SK-N-SH treated with all-trans-retinoic acid at 6 μM for 48 hours (cell line): ENCODE measurements at regions not wholly inside any gene's neighbourhood (a gene's known extent, or its start where the extent isn't known, plus 50 kb on each side); places are given as distances from the start of the nearest gene placed in this dataset.

Source experiments
- ATAC-seq: fragments of 200-7000 bp; cut with Tn5 transposase; 3 replicates; pipeline ENCODE4 v1.9.1; 2020; ENCODE audit warnings: mild to moderate bottlenecking, moderate library complexity
- ARNTL ChIP-seq: fragments of 450-650 bp; formaldehyde crosslinking; IDR thresholded peaks from 2 replicates; pipeline ENCODE4 v1.5.0; 2020; ENCODE audit warnings: low read depth, mild to moderate bottlenecking, moderate library complexity, borderline replicate concordance
- BACH2 ChIP-seq: fragments of 250-450 bp; sonication (Bioruptor Pico); IDR thresholded peaks from 2 replicates; pipeline ENCODE4 v1.9.0; 2021; ENCODE audit warnings: mild to moderate bottlenecking, borderline replicate concordance
- CSDC2 ChIP-seq: fragments of 250-450 bp; sonication (Bioruptor Pico); IDR thresholded peaks from 2 replicates; pipeline ENCODE4 v1.5.0; 2020; ENCODE audit warnings: mild to moderate bottlenecking, moderate library complexity
- CSRNP3 ChIP-seq: fragments of 250-450 bp; sonication (Bioruptor Pico); IDR thresholded peaks from 2 replicates; pipeline ENCODE4 v1.5.1; 2021; ENCODE audit warnings: mild to moderate bottlenecking, moderate library complexity
- GLIS3 ChIP-seq: fragments of 250-450 bp; sonication (Bioruptor Pico); IDR thresholded peaks from 2 replicates; pipeline ENCODE4 v1.5.0; 2020; ENCODE audit warnings: mild to moderate bottlenecking, moderate library complexity
- ISL1 ChIP-seq: fragments of 250-450 bp; sonication (Bioruptor Pico); IDR thresholded peaks from 2 replicates; pipeline ENCODE4 v2.1.2; 2022; ENCODE audit warnings: mild to moderate bottlenecking, moderate library complexity
- OSR1 ChIP-seq: fragments of 250-450 bp; sonication (Bioruptor Pico); IDR thresholded peaks from 2 replicates; pipeline ENCODE4 v1.8.0; 2022; ENCODE audit warnings: moderate library complexity, mild to moderate bottlenecking, inconsistent platforms
- POU6F1 ChIP-seq: fragments of 250-450 bp; sonication (Bioruptor Pico); IDR thresholded peaks from 2 replicates; pipeline ENCODE4 v1.8.0; 2021; ENCODE audit warnings: low read depth, mild to moderate bottlenecking, moderate library complexity, borderline replicate concordance
- PPARA ChIP-seq: fragments of 250-450 bp; sonication (Bioruptor Pico); IDR thresholded peaks from 2 replicates; pipeline ENCODE4 v1.5.0; 2020; ENCODE audit warnings: mild to moderate bottlenecking, borderline replicate concordance
- RARB ChIP-seq: fragments of 250-450 bp; sonication (Bioruptor Pico); IDR thresholded peaks from 2 replicates; pipeline ENCODE4 v1.8.0; 2021; ENCODE audit warnings: mild to moderate bottlenecking, moderate library complexity
- SNAI2 ChIP-seq: fragments of 250-450 bp; sonication (Bioruptor Pico); IDR thresholded peaks from 2 replicates; pipeline ENCODE4 v1.5.0; 2020; ENCODE audit warnings: mild to moderate bottlenecking, moderate library complexity
- TCF4 ChIP-seq: fragments of 250-450 bp; sonication (Bioruptor Pico); IDR thresholded peaks from 2 replicates; pipeline ENCODE4 v1.8.0; 2021; ENCODE audit warnings: mild to moderate bottlenecking, moderate library complexity, borderline replicate concordance
- TOX ChIP-seq: fragments of 250-450 bp; sonication (Bioruptor Pico); IDR thresholded peaks from 2 replicates; pipeline ENCODE4 v1.8.0; 2021; ENCODE audit warnings: mild to moderate bottlenecking, moderate library complexity, borderline replicate concordance
- ZFP3 ChIP-seq: fragments of 250-450 bp; sonication (Bioruptor Pico); IDR thresholded peaks from 2 replicates; pipeline ENCODE4 v1.5.0; 2020; ENCODE audit warnings: mild to moderate bottlenecking, moderate library complexity
- ZFP30 ChIP-seq: fragments of 450-650 bp; formaldehyde crosslinking; IDR thresholded peaks from 2 replicates; pipeline ENCODE4 v1.5.0; 2022; ENCODE audit warnings: mild to moderate bottlenecking, moderate library complexity
- ZNF565 ChIP-seq: fragments of 450-650 bp; formaldehyde crosslinking; conservative IDR thresholded peaks from 2 replicates; pipeline ENCODE4 v1.5.0; 2020; ENCODE audit warnings: low read depth, mild to moderate bottlenecking, moderate library complexity
- ZNF70 ChIP-seq: fragments of 450-650 bp; formaldehyde crosslinking; IDR thresholded peaks from 2 replicates; pipeline ENCODE4 v1.5.0; 2020; ENCODE audit warnings: mild to moderate bottlenecking, moderate library complexity
- ZNF8 ChIP-seq: fragments of 450-650 bp; formaldehyde crosslinking; IDR thresholded peaks from 2 replicates; pipeline ENCODE4 v1.5.0; 2020; ENCODE audit warnings: mild to moderate bottlenecking, moderate library complexity
- TF ChIP-seq, protein P1 (sequence below): fragments of 250-450 bp; sonication (Bioruptor Pico); IDR thresholded peaks from 2 replicates; pipeline ENCODE4 v1.5.1; 2020; ENCODE audit warnings: low read depth, mild to moderate bottlenecking, moderate library complexity
- TF ChIP-seq, protein P2 (sequence below): fragments of 250-450 bp; sonication (Bioruptor Pico); IDR thresholded peaks from 2 replicates; pipeline ENCODE4 v1.8.0; 2020; ENCODE audit warnings: mild to moderate bottlenecking, moderate library complexity, borderline replicate concordance

- ATAC-seq, result no peak
- TF ChIP-seq ZNF565 (no peak), POU6F1 (no peak), OSR1 (CRISPR knock-in tag) (no peak), GLIS3 (CRISPR knock-in tag) (no peak), ZFP3 (no peak), ARNTL (CRISPR knock-in tag) (no peak), ZNF70 (no peak), SNAI2 (no peak), ZNF8 (CRISPR knock-in tag) (no peak), CSDC2 (CRISPR knock-in tag) (no peak), BACH2 (CRISPR knock-in tag) (no peak), ZFP30 (CRISPR knock-in tag) (no peak), PPARA (CRISPR knock-in tag) (no peak)
- TF ChIP-seq, protein P1, sequence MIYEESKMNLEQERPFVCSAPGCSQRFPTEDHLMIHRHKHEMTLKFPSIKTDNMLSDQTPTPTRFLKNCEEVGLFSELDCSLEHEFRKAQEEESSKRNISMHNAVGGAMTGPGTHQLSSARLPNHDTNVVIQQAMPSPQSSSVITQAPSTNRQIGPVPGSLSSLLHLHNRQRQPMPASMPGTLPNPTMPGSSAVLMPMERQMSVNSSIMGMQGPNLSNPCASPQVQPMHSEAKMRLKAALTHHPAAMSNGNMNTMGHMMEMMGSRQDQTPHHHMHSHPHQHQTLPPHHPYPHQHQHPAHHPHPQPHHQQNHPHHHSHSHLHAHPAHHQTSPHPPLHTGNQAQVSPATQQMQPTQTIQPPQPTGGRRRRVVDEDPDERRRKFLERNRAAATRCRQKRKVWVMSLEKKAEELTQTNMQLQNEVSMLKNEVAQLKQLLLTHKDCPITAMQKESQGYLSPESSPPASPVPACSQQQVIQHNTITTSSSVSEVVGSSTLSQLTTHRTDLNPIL (CRISPR knock-in tag), result no peak
- TF ChIP-seq, protein P2, sequence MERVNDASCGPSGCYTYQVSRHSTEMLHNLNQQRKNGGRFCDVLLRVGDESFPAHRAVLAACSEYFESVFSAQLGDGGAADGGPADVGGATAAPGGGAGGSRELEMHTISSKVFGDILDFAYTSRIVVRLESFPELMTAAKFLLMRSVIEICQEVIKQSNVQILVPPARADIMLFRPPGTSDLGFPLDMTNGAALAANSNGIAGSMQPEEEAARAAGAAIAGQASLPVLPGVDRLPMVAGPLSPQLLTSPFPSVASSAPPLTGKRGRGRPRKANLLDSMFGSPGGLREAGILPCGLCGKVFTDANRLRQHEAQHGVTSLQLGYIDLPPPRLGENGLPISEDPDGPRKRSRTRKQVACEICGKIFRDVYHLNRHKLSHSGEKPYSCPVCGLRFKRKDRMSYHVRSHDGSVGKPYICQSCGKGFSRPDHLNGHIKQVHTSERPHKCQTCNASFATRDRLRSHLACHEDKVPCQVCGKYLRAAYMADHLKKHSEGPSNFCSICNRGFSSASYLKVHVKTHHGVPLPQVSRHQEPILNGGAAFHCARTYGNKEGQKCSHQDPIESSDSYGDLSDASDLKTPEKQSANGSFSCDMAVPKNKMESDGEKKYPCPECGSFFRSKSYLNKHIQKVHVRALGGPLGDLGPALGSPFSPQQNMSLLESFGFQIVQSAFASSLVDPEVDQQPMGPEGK (CRISPR knock-in tag), result no peak
Measured at GRCh38 chr15:62257996-62258521, 93.0 kb upstream of the C2CD4B start.

- TF ChIP-seq ARNTL (CRISPR knock-in tag) (no peak), ISL1 (CRISPR knock-in tag) (no peak), GLIS3 (CRISPR knock-in tag) (no peak), ZNF70 (no peak), CSDC2 (CRISPR knock-in tag) (no peak), SNAI2 (no peak), ZFP30 (CRISPR knock-in tag) (no peak), RARB (CRISPR knock-in tag) (no peak), ZNF8 (CRISPR knock-in tag) (no peak), TOX (no peak), ZNF565 (no peak)
- TF ChIP-seq, protein P2 (CRISPR knock-in tag), result no peak
- TF ChIP-seq, protein P1 (CRISPR knock-in tag), result no peak
- no peak for ATAC-seq
Measured at GRCh38 chr15:62262305-62262941, 97.3 kb upstream of the C2CD4B start.

- ATAC-seq, result no peak
- TF ChIP-seq SNAI2, result no peak
- no peak for TF ChIP-seq CSRNP3
- no peak for TF ChIP-seq PPARA (CRISPR knock-in tag)
- no peak for TF ChIP-seq ISL1 (CRISPR knock-in tag)
- no peak for TF ChIP-seq TCF4
- TF ChIP-seq CSDC2 (CRISPR knock-in tag), result no peak
- TF ChIP-seq, protein P2 (CRISPR knock-in tag), result no peak
- no peak for TF ChIP-seq OSR1 (CRISPR knock-in tag)
- TF ChIP-seq ZNF8 (CRISPR knock-in tag), result no peak
- TF ChIP-seq GLIS3 (CRISPR knock-in tag), result no peak
- TF ChIP-seq ARNTL (CRISPR knock-in tag), result no peak
- TF ChIP-seq ZFP3, result no peak
- no peak for TF ChIP-seq ZNF70
- no peak for TF ChIP-seq RARB (CRISPR knock-in tag)
- TF ChIP-seq BACH2 (CRISPR knock-in tag), result no peak
- no peak for TF ChIP-seq POU6F1
Measured at GRCh38 chr15:62264196-62264595, 99.1 kb upstream of the C2CD4B start.
